GM13976 (cell line): ENCODE measurements at regions not wholly inside any gene's neighbourhood (a gene's known extent, or its start where the extent isn't known, plus 50 kb on each side); places are given as distances from the start of the nearest gene placed in this dataset.

Experiments used
- DNase-seq: peaks from one replicate; pipeline ENCODE4 v3.0.0; 2012; ENCODE audit warnings: low spot score
- in situ Hi-C: fragments of 300-500 bp; cut with MboI; formaldehyde crosslinking; loops from one replicate; pipeline ENCODE4 v1.12.0; 2022; ENCODE audit warnings: low sequenced_read_pairs, mixed read lengths, inconsistent platforms; ENCODE audit not compliant: unreplicated experiment
- TF ChIP-seq, protein P1 (sequence below): IDR thresholded peaks from 2 replicates; pipeline ENCODE4 v1.5.1; 2012; ENCODE audit warnings: borderline replicate concordance, mild to moderate bottlenecking; ENCODE audit not compliant: insufficient read depth; ENCODE audit errors: extremely low read depth, missing control alignments, control extremely low read depth

DNA sequence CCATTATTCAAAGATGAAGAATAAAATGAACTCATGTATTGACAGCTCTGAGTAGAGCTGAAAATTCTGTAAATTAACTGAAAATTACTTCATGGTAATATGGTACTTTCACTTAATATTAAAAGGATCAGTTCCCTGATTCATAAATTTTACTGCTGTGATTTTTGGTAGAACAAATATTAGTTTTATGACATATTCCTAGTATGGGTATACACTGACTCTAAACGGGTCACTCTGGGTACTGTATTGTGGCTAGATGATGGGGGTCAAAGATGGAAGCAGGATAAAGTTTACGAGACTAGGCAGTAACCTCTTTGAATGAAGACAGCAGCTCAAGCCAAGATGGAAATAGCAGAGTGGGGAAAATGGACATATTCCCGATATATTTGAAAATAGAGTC, 135.5 kb downstream of the NUAK1 start:
- DNase-seq, result no peak
- TF ChIP-seq, protein P1, sequence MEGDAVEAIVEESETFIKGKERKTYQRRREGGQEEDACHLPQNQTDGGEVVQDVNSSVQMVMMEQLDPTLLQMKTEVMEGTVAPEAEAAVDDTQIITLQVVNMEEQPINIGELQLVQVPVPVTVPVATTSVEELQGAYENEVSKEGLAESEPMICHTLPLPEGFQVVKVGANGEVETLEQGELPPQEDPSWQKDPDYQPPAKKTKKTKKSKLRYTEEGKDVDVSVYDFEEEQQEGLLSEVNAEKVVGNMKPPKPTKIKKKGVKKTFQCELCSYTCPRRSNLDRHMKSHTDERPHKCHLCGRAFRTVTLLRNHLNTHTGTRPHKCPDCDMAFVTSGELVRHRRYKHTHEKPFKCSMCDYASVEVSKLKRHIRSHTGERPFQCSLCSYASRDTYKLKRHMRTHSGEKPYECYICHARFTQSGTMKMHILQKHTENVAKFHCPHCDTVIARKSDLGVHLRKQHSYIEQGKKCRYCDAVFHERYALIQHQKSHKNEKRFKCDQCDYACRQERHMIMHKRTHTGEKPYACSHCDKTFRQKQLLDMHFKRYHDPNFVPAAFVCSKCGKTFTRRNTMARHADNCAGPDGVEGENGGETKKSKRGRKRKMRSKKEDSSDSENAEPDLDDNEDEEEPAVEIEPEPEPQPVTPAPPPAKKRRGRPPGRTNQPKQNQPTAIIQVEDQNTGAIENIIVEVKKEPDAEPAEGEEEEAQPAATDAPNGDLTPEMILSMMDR, result no peak
- in situ Hi-C loops, result no loop called here

DNA sequence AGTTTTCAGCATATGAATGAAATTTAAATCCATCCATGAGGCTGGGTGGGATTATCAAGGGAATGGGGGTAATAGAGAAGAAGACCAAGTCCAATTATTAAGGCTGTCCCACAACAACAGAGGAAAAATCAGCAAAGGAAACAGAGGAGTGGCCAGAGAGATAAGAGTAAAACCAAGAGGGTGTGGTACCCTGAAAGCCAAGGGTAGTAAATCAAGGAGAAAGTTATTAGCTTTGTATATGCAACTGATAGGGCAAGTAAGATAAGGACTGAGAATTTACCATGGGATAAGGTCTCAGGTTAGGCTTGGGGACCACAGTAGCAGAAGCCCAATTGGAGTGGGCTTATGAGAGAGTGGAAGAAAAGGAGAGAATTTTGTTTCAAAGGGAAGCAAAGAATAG, 134.5 kb downstream of the NUAK1 start:
- DNase-seq, result no peak
- TF ChIP-seq, protein P1, result no peak
- in situ Hi-C loops, result no loop called here

DNA sequence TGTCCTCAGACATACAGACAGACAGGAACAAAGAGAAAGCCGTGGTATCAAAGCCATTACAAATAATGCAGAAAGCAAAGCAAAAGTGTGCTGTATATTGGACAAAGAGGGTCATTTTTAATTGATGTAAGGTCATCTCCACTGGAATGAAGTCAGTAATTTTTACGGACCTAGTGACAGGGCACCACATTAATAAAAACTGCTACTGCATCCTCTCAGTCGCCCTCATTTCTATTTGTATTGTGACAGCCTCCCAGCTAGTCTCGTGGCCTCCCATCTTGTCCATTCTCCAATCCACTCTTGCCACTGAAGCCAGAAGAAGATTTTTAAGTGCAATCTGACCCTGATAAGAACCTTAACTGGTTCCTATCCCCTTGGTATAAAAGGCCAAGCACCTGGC, 132.4 kb downstream of the NUAK1 start:
- no peak for DNase-seq
- TF ChIP-seq, protein P1, result no peak
- in situ Hi-C loops, result no loop called here

DNA sequence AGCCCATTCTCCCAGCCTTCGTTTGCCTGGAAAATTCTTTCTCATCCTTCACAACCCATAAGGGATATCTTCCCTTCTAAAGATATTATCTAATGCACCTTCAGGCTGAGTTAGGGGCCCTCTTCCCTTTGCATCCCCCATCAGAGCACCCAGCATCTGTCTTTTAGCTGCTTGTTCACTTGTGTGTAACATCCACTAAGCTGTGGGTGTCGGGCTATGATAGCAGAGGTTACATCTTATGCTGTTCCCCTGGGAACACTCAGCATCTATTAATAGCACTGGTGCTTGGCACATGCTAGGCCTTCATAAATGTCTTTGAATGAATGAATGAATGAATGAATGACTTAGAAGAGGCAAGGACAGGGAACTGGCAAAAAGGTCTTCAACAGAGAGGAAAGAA, 131.8 kb downstream of the NUAK1 start:
- TF ChIP-seq, protein P1, result no peak
- in situ Hi-C loops, result no loop called here
- DNase-seq, result no peak

DNA sequence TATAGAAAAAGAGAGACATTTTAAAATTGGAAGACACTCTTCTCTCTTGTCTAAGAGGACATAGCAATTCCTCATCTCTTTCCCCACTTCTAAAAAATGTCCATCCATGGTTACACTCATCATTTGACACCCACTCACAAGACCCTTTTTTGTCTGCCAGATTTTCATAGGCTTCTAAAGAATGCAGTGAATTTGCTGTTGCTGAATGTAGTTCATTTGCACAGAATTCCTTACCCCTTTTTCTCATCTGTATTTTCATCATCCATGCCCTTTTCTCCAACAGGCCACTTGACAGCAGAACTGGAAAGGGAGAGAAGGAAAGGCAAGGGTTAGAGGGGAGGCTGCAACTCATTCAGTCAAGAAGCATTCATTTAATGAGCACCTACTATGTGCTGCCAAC, 128.0 kb downstream of the NUAK1 start:
- in situ Hi-C loops, result no loop called here
- DNase-seq, result no peak
- TF ChIP-seq, protein P1, result no peak
